HG03571 (cell line): ENCODE measurements at regions not wholly inside any gene's neighbourhood (a gene's known extent, or its start where the extent isn't known, plus 50 kb on each side); places are given as distances from the start of the nearest gene placed in this dataset.

Experiments
- ATAC-seq: cut with Tn5 transposase; IDR thresholded peaks from one replicate; pipeline ENCODE4 v1.9.1; 2021; ENCODE audit not compliant: unreplicated experiment

DNA sequence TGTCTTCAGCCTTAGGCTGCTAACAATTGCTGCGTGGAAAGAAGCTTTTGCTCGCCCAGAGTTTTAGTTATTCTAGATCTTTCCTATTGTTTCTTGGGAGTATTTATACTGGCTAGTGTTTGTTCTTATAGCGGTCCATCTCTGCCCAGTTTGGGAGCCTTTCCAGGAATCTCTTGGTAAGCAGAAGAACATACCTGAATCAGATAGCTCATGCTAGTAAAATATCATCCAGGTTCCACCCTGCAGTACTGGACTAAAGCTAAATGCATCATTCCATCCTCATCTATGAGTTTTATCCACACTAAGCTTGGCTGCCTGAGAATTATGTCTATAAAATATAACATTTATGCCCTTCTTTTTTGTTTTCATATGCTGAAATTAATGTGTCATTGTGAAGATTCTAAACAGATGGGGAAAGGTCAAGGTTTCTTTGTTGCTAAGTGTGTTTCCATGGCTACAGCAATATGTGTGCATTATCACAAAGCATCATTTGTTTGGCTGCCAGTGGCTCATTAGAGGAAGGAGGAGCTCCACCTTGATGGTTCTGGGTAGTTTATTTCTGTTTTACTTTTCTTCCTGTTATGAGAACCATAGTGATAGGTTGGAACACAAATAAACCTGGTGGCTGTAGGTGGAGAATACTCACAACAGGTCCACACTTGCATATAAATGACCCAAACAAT, 182.8 kb downstream of the PIK3C3 start:
- no peak for ATAC-seq

DNA sequence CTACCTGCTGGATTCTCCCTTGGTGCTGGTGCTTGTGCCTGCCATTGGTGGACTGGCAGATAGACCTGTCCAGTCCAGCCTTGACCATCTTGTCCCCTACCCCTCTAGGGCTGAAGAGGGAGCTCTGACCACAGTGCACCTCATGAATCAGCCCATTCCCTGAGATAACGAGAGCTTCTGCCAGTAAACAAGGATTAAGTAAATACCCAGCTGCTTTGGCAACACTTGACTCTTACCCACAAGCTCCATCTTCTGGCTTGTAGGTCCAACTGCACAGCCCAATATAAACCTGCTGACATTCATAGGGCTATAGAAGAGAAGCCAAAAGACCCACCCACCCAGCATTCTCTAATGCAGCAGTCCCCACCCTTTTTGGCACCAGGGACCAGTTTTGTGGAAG, 186.4 kb downstream of the PIK3C3 start:
- ATAC-seq: no peak

DNA sequence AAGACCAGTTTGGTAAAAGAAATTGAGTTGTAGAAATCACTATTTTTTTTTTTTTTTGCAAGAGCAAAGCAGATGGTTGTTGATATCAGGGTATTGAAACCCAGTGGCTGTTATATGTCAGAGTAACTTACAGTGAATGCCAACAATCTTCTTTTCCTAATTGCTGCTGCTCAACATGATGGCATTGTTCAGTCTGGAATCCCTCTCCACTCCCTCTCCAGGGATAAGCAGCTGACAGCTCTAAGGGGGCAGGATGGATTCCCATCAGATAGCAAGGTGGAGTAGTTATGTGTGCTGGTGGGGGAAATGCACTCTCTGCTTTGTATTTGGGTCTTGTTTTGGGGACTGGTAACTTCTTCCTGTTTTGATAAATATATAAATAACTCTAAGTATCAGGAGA, 200.0 kb downstream of the PIK3C3 start:
- ATAC-seq: no peak

DNA sequence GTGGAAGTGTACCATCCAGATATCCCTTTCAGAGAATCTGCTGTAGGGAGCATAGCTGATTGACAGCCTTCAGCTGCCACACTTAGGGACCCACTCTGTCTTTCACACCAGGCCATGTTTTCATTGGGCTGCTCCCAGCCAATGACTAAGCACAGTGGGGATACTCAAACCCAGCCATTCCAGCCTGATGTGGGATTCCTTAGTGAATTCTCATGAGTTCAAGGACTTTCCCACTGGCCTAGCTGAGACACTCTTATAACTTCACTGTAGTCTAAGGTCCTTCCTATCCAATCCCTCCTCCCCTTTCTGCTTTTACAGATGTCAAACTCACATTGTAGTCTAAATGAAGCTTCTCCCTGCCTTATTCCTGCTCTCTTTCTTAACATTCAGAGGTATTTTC, 201.2 kb downstream of the PIK3C3 start:
- no peak for ATAC-seq

DNA sequence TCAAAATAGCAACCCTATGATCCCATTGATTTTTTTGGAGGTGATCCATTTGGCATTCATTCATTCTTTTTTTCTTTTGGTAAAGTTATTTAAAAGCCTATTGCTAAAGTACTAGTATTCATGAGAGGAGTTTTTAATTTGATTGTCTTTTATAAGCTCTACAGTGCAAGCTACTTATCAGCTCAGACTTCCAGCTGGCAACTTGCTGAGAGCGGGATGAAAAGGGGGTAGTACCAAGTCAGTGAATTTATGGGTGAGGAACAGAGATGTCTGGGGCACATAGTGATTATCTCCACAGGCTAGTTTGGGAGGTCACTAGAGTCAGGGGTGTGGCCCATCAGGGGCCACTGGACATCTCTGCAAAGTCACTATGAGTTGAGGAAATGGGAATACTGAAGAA, 202.4 kb downstream of the PIK3C3 start:
- ATAC-seq: no peak

DNA sequence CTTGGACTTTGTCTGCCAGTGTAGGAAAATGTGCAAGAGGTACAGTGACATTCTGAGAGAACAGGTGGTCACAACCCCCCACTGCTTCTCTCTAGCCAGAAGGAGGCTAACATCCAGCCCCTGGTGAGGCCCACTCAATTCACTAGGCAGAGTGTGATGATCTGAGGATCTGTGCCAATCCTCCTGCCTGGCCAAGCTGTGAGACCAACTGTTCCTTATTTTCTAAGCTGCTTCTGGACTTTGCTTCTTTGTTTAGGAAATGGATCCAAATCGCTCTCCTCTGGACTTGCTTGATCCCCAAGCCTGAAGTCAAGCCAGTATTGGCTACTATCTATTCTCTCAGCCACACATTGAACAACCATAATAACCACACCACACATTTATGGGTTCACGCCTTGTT, 202.8 kb downstream of the PIK3C3 start:
- ATAC-seq: no peak

DNA sequence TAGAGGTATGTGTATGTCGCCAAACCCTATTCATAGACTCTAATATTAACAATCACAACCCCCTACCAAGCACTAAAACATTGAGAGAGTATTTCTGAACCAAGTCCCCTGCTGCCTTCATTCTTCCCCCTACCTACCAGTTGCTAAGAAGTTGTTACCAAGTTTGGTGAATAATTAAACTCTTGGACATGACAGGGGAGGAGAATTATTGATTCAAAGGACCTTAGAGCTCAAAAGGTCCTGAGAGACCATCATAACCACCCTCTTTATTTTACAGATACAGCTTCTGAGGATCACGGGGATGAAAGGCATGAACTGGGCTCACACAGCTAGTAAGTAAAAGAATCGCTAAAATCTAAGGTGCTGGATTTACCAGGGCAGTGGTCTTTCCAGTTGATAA, 204.1 kb downstream of the PIK3C3 start:
- no peak for ATAC-seq

DNA sequence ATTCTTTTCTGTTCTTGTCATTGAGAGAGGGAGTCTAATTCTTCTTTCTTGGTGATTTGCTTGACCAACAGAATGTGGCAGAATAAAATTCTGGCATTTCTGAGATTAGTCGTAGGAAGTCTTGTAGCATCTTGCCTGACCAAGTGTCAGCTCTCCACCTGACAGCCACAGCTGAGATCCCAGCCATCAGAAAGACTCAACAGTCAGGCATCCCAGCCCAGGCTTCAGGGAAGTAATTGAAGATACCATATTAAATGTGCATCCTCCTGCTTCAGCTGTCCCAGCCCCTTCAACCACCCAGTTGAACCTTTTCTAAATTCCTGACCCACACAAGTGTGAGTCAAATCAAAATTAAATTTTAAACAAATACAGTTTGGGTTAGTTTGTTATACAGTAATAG, 208.3 kb downstream of the PIK3C3 start:
- no peak for ATAC-seq

DNA sequence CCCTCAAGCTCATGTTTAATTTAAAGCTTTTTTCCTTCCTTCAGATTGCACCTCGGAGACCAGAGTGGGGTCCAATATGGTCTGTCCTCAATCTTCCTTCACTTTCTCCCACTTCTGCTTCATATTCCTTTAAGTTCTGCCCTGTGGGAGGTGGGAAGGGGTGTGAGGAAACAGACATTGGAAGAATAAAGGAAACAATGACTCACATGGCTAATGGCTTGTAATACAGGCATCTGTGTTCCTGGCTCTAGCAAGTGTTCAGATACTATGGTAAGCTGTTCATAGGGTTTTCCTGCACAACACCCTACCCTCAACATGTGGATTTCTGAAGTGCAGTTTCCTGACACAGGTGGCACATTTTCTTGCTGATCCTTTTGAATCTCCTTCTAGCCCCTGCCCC, 209.5 kb downstream of the PIK3C3 start:
- no peak for ATAC-seq

DNA sequence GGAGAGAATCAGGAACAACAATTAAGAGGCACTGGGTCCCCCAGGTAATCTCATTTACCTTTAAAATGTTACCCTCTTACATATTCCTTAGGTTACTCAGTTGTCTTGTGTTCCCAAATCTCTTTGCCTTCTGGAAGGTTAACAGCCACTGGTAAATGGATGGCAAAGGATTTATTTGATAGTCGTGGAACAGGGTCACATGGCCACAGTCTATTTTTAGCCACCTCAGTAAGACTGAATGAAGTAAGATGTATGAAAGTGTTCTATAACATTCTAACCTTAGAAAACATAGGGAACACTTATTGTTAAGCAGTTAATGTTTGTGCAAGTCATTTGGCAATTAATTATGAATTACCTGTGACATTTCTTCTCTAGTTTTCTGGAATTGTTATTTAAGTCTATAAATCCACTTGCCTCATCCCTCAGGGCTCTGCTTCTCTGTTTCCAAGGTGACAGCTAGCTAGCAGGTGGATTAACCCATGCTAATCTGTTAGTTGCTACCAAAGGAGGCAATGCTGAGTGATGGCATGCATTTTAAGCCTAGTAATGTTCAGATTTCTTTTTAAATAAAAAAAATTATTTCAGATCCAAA, 211.0 kb downstream of the PIK3C3 start:
- ATAC-seq: no peak

DNA sequence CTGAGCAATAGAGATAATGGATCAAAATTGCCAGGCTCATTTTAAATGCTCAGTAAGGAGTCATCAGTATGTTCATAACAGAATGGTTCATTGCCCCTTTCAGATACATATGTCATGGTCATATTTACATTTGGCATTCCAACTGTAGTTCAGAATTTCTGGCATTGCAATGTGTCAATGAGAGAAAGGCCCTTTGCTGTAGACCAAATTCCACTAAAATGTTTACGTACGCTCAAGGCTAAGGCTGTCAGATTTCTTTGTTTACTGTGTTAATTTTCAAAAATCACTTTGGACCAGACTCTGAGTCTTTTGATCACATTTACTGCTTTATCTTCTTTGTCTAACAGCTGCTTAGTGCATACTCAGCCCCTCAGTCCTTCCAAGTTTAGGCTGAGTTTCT, 213.5 kb downstream of the PIK3C3 start:
- ATAC-seq: no peak

DNA sequence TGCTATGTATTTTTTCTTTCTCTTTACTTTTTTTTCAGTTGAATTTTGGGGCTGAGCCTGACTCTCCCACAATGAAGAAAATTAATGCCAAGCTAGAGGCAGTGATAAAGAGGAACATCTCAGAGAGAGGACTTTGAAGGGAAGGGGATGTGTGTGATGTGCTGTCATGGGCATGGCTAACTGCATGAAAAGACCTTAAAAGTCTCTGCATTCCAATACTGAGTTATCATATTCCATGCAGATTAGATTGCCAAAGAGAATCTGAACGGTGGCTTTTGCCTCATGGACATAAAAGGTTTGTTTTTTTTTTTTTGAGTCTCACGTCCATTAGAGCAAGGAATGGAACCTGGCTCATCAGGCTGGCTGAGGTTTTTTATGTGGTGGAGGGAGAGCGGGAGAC, 213.9 kb downstream of the PIK3C3 start:
- no peak for ATAC-seq

DNA sequence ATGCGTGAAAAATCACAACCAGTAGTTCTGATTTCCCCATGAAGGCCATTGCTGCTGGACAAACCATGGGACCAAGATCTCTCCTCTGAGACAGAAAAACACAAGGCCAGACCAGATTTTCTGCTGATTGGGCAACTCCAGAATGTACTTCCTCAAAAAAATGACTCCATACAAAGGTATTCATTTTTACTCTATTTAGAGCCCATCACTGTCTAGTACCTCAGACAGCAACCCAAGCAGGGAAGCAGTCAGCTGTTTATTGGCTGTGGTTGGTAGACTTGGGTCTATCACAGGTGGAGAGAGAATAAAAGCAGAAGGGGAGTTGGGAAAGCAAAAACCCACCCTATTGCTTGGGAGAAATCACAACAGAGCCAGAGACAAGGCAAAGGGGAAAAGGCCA, 219.9 kb downstream of the PIK3C3 start:
- no peak for ATAC-seq

DNA sequence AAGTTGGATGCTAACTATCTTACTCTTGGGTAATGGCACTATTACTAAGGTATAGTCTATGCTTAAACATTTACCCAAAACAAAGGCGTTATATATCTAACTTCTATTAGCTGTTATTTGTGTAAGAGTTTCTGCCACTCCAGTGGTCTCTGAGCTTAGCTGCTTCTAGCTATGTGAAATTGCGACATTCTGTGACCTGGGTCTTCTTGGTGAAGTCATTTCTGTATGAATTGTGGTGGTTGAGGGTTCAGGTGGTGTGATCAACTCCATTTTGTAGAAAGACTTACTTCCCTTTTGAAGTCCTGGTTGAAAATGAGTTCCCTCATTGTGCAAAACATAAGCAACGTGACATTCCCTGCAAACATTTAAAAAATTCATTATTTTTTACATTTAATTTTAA, 221.6 kb downstream of the PIK3C3 start:
- no peak for ATAC-seq

DNA sequence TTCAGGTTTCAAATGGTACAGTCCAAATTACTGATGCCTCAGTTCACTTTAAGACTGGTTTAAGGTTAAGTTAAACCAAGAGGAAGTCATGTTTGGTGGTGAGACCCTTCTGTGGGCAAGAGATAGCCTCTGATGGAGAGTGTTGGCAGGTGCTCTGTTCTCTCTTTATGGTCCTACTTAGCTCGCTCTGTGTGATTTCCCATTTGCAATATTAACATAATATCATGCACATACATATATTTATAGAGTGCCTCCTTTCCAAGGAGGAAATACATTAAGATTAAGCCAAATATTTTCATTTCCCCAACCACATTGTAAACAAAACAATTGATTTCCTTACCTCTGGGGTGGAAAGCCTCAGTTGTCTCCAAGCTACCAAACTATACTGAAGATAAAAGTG, 222.4 kb downstream of the PIK3C3 start:
- no peak for ATAC-seq

DNA sequence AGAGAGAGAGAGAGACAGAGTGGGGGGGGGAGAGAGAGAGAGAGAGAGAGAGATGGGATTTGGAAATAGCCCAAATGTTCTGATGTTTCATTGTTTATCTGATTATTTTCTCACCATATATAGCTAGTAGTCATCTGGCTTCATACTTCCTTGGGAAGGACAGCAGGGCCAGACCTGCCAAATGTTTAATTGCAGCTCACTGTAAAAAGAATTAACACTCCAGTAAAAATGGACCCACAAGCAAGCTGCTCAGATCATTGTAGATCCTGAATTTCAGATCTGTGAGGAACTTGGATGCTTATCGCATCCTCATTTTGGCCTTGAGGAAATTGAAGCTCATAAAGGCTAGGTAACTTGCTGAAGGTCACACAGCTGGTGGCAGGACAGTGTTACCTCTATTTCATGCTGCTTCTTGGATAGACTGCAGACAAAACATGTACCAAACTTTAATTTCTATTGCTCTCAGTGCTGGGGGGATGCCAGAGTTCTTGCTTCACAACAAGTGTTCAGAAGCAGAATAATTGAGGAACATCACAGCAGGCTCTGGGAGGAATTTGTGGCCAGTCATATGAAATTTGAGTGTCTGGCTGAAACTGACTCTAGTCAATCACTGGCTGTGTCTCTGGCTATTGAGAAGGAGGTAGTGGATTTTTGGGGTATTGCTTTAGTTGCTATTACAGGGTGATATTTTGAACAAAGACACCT, 223.5 kb downstream of the PIK3C3 start:
- no peak for ATAC-seq

DNA sequence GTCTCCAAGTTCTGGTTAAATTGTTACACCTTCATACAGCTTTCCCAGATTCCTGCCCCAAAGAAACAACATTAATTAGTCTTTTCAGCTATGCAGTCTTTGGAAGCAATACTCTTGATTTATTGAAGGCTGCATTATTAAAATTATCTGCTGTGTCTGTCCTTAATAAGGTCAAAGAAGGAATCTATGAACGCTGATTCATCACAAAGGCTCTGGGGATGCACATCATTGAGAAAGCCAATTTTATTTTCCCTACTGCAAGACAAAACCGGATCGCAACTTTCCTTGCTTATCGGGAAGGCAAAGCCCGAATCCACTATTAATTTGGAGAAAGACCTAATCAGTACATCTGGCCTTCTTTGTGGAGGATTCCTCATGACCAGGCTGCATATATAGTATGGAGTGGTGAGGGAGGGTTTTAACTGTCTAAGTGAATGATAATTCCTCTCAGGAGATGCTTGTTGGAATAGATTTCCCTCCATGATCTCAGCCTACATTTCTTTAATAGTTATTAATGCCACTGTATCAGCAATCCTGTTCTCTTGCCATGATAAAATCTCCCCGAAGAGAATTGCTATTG, 224.6 kb downstream of the PIK3C3 start:
- no peak for ATAC-seq

DNA sequence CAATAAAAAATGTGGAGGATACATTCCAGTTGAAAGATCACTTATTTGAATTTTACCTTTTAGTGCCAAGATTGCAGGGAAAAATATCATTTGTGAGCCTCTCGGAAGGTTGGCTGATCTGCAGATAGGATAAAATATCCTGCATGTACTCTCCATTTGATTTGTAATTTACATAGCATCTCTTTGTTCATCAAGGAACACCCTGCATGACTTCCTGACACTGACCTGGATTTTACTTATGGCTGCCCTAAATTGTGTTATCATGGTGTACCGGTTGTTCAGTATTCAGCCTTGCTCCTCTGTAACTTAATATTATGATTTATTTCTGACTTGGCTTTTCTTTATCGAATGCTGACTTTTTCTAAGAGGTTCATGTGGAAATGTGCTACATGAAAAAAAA, 226.4 kb downstream of the PIK3C3 start:
- ATAC-seq: no peak

DNA sequence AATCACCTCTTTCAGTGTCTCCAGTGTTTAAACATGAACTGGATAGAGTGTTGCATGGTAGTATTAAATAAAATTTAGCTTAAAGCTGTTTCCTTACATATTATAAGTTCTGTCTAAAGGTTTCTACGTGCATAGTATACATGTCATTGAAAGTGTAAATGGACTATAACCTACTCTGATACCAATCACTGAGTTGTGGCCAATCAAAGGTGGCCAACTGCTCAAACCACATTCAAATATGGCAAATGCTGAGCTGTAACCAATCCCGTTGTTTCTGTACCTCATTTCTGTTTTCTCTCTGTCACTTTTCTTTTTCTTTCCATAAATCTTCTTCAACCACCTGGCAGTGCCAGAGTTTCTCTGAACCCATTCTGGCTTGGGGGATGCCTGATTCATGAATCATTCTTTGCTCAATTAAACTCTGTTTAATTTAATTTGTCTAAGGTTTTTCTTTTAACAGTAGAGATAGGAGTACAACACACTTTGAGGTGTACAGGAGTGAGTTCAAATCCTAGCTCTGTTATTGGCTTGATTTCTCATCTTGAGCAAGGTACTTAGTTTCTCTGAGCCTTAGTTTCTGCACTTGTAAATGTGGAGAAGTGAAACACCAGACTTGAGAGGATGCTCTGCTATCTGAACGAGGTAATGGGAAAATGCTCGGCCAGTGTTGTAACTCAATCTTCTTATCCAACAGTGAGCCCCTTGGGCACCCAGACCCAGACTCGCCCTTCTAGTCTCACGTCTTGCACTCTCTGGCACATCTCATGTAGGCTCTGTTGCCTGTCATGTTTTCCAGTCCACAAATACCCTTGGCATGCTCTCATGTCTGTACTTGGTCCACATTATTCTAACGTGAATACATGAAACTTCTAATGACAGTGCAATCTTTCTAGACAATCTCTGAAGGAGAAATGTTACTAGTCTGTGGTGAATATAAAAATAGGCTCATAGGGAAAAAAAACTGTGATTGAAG, 228.0 kb downstream of the PIK3C3 start:
- no peak for ATAC-seq

DNA sequence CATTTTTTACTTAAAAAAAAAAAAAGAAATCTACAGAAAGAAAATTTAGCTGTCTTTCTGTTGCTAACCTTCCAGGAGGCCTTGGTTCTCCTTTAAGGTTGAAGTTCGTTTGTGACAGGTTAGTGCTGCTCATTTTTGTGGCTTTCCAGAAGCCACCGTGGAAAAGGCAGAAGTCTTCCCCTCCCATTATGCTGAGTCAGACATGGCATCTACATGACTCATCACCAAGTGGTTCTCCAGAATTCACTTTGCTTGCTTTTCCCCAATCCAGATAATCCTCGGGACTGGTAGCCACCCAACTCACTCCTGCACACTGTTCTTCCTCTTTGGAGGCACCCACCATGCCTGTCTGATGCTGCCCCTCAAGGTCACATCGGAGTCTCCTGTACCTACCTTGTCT, 228.7 kb downstream of the PIK3C3 start:
- ATAC-seq: no peak
